Amniotic epithelial cell (primary cell): ENCODE measurements at regions not wholly inside any gene's neighbourhood (a gene's known extent, or its start where the extent isn't known, plus 50 kb on each side); places are given as distances from the start of the nearest gene placed in this dataset.
"Not testable (repeated sequence)": the region's sequence is repeated elsewhere in the genome, so short reads cannot be mapped to it uniquely, and the experiment has no call there.

Source experiments
- DNase-seq: peaks from one replicate; pipeline ENCODE4 v3.0.0-alpha.2; 2010; ENCODE audit warnings: low read depth

- DNase-seq: no peak
Measured at GRCh38 chr15:23750179-23750578, 63.1 kb upstream of the NDN start.

- DNase-seq: no peak
Measured at GRCh38 chr15:23750776-23751175, 63.7 kb upstream of the NDN start.

- no peak for DNase-seq
Measured at GRCh38 chr15:23753248-23753647, 66.1 kb upstream of the NDN start.

GRCh38 chr15:23758891-23759290, 71.8 kb upstream of the NDN start:
- DNase-seq: no peak

GRCh38 chr15:23760024-23760423, 72.9 kb upstream of the NDN start:
- DNase-seq: no peak

GRCh38 chr15:23761386-23761785, 74.3 kb upstream of the NDN start:
- DNase-seq: no peak

GRCh38 chr15:23762026-23762425, 74.9 kb upstream of the NDN start:
- DNase-seq: no peak

GRCh38 chr15:23763021-23763420, 75.9 kb upstream of the NDN start:
- DNase-seq: no peak

- no peak for DNase-seq
Measured at GRCh38 chr15:23764306-23764705, 77.2 kb upstream of the NDN start.

GRCh38 chr15:23764716-23765115, 77.6 kb upstream of the NDN start:
- DNase-seq: no peak

- DNase-seq: not testable (repeated sequence)
Measured at GRCh38 chr15:23766779-23767178, 79.7 kb upstream of the NDN start.

- no peak for DNase-seq
Measured at GRCh38 chr15:23773093-23773492, 86.0 kb upstream of the NDN start.

GRCh38 chr15:23787346-23788105, 100.4 kb upstream of the NDN start:
- no peak for DNase-seq

- no peak for DNase-seq
Measured at GRCh38 chr15:23793191-23793680, 106.1 kb upstream of the NDN start.

GRCh38 chr15:23797747-23798446, 110.8 kb upstream of the NDN start:
- no peak for DNase-seq

- DNase-seq: no peak
Measured at GRCh38 chr15:23801881-23802280, 114.8 kb upstream of the NDN start.

GRCh38 chr15:23802896-23803435, 115.9 kb upstream of the NDN start:
- not testable (repeated sequence) for DNase-seq

GRCh38 chr15:23806980-23807379, 119.9 kb upstream of the NDN start:
- DNase-seq: no peak

- no peak for DNase-seq
Measured at GRCh38 chr15:23823508-23823907, 136.4 kb upstream of the NDN start.

- no peak for DNase-seq
Measured at GRCh38 chr15:23828786-23829185, 141.7 kb upstream of the NDN start.

- DNase-seq: no peak
Measured at GRCh38 chr15:23835953-23836352, 148.8 kb upstream of the NDN start.

GRCh38 chr15:23839893-23840474, 152.9 kb upstream of the NDN start:
- DNase-seq: no peak

GRCh38 chr15:23846218-23846617, 159.1 kb upstream of the NDN start:
- no peak for DNase-seq
